ENCODE measurements at regions not wholly inside any gene's neighbourhood (a gene's known extent, or its start where the extent isn't known, plus 50 kb on each side); places are given as distances from the start of the nearest gene placed in this dataset.

DNA sequence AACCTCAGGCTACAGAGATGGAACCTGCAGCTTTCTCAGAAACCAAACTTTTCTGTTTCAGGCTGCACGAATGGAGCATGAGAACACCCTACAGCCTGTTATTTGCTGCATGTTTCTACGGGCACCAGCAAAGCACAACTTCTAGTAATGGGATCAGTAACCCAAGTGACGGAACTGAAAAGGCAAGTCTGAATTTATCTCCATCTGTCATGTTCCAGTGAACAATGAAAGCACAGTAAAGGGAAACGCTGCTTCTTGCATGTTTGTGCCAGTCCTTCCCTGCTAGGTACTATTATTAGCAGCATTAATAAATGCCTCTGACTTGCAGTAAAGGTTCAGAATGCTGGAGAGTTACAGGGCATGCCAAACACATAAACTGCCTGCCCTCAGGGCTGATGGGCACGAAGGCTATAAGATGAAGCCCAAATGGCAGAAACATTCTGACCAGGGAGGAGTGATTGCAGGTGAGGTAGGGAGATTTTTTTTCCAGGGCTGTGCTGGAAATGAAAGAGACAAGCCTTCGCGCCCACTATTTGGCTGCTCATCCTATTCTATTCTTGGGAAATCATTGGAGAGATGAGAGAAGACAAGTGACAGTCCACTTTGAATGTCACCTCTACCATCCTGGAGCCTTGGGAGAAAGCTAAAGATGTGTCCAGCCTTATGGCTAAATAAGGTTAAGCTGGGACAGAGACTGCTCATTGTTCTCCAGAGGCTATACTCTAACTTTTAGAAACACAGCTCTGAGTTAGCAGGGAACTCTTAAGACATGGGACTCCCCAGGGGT lies 100.4 kb upstream of the PLXNC1 start:
- TF ChIP-seq, protein P1, sequence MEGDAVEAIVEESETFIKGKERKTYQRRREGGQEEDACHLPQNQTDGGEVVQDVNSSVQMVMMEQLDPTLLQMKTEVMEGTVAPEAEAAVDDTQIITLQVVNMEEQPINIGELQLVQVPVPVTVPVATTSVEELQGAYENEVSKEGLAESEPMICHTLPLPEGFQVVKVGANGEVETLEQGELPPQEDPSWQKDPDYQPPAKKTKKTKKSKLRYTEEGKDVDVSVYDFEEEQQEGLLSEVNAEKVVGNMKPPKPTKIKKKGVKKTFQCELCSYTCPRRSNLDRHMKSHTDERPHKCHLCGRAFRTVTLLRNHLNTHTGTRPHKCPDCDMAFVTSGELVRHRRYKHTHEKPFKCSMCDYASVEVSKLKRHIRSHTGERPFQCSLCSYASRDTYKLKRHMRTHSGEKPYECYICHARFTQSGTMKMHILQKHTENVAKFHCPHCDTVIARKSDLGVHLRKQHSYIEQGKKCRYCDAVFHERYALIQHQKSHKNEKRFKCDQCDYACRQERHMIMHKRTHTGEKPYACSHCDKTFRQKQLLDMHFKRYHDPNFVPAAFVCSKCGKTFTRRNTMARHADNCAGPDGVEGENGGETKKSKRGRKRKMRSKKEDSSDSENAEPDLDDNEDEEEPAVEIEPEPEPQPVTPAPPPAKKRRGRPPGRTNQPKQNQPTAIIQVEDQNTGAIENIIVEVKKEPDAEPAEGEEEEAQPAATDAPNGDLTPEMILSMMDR (IDR thresholded peaks at IDR 0.05; ENCODE audit: low read length, missing control alignments), result no peak
- H3K4me3 ChIP-seq (replicated peaks; ENCODE audit: low read depth, low read length), result no peak overlapping the region
- no peak for DNase-seq (ENCODE audit: low read depth)

DNA sequence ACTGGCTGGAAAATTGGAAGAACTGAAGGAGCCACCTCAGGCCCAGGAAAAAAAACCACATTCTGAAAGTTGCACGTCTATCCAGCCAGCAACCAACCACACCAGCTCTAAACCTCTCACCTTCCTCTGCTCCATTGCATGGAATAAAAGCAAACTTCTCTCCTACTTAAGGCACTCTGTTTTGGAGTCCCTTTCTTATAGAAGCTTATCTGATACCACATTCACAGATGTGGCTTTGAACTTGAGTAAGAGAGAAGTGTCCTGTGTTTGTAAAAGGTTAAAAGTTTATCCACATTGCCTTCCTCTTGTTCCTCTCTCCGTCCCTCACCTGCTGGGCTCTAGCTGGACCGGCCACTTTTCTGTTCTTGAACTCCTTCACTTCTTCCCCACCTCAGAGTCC lies 99.6 kb upstream of the PLXNC1 start:
- TF ChIP-seq, protein P1 (IDR thresholded peaks at IDR 0.05; ENCODE audit: low read length, missing control alignments), result no peak
- no peak overlapping the region for H3K4me3 ChIP-seq (replicated peaks; ENCODE audit: low read depth, low read length)
- no peak for DNase-seq (ENCODE audit: low read depth)

DNA sequence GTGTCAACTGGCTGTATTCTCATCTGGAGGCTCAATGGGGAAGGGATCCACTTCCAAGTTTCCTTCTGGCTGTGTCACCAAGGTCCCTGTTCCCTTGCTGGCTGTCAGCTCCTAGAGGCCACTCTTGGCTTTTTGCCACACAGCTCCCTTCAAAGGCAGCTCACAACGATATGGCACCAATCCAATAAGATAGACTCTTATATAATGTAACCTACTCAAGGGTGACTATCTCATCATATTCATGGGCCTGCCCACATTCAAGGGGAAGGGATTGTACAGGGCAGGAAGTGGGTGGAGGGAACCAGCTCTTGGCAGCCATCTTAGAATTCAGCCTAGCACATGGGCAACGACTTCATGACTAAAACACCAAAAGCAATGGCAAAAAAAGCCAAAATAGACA lies 98.7 kb upstream of the PLXNC1 start:
- no peak overlapping the region for H3K4me3 ChIP-seq (replicated peaks; ENCODE audit: low read depth, low read length)

DNA sequence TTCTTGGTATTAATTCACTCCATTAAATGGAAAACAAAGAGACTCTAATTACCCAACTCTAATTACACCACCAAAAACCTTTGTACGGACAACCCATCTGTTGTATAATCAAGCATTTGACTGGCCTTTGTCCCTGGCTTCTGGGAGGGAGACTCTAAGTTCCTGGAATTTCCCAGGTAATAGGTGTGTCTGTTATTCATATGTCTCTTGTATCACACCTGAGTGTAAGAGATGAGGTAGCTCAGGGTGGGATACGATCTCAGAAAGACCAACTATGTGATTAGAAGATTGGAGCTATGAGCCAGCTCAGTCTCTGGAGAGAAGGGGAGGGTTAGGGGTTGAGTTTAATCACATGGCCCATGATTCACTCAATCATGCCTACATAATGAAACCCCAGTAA lies 94.7 kb upstream of the PLXNC1 start:
- no peak overlapping the region for H3K4me3 ChIP-seq (replicated peaks; ENCODE audit: low read depth, low read length)
- DNase-seq (ENCODE audit: low read depth), result no peak
- TF ChIP-seq, protein P1 (IDR thresholded peaks at IDR 0.05; ENCODE audit: low read length, missing control alignments), result no peak

More for the DNA sequence above, 98.7 kb upstream of the PLXNC1 start:
- TF ChIP-seq, protein P1 (IDR thresholded peaks at IDR 0.05; ENCODE audit: low read length, missing control alignments), result no peak
- no peak for DNase-seq (ENCODE audit: low read depth)

DNA sequence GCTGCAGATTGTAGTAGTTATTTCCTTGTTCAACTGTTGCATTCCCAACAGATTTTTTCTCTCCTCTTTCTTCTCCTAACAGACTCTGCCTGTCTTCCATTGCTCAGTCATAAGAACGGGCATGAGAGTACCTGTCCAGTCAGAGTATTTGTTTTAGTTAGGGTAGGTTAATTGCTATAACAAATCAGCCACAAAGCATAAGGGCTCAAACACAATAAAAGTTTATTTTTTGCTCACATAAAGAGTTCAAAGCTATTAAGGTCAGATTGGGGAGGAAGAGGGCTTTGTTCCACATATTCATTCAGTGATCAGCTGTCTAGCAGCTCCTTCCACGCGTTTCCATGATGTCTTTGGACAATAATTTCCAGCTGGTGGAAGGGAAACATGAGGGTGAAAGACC lies 92.8 kb upstream of the PLXNC1 start:
- TF ChIP-seq, protein P1 (IDR thresholded peaks at IDR 0.05; ENCODE audit: low read length, missing control alignments), result no peak
- no peak overlapping the region for H3K4me3 ChIP-seq (replicated peaks; ENCODE audit: low read depth, low read length)
- no peak for DNase-seq (ENCODE audit: low read depth)

DNA sequence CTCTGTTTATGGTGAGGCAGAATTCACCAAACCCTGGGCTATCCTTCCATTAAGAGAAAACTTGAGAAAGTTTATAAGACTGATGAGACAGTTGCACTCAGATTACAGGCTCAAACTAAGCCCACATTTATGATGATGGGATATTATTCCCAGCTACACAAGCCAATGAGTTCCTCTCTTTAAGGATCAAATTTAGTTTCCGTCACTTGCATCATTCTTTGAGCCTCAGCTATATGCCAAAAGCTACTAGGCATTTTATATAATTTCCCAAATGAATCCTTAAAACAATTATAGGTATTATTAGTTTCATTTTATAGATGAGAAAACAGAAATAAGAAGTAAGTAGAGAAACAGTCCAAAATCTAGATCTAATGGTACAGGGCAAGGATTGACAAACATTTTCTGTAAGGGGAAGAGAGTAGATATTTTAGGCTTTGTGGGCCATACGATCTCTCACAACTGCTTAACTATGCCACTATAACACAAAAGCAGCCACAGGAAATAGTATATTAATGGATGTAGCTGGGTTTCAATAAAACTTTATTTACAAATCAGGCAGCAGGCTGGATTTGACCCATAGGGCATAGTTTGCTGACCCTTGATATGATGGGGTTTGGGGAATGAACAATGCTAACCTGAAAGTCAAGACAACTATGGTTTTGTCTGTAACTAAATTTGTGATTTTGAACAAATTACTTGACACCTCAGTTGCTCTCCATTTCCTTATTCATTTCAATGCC lies 91.8 kb upstream of the PLXNC1 start:
- TF ChIP-seq, protein P1 (IDR thresholded peaks at IDR 0.05; ENCODE audit: low read length, missing control alignments), result no peak
- no peak for DNase-seq (ENCODE audit: low read depth)
- H3K4me3 ChIP-seq (replicated peaks; ENCODE audit: low read depth, low read length), result no peak overlapping the region
